GM23338 (cell line): ENCODE measurements at regions not wholly inside any gene's neighbourhood (a gene's known extent, or its start where the extent isn't known, plus 50 kb on each side); places are given as distances from the start of the nearest gene placed in this dataset.

Source experiments
- CREB1 ChIP-seq: fragments of 250-450 bp; sonication (Bioruptor Pico); IDR thresholded peaks from 2 replicates; pipeline ENCODE4 v1.5.0; 2020; ENCODE audit warnings: low read depth, mild to moderate bottlenecking, moderate library complexity
- EZH2 ChIP-seq: fragments of 200-600 bp; sonication (generic); IDR thresholded peaks from one replicate; pipeline ENCODE4 v1.8.0; 2017; ENCODE audit warnings: antibody characterized with exemption, mild to moderate bottlenecking, low read depth; ENCODE audit not compliant: unreplicated experiment
- EZH2phosphoT487 ChIP-seq: fragments of 200-600 bp; sonication (generic); IDR thresholded peaks from one replicate; pipeline ENCODE4 v1.8.1; 2018; ENCODE audit warnings: antibody characterized with exemption; ENCODE audit not compliant: unreplicated experiment
- JUNB ChIP-seq: IDR thresholded peaks from one replicate; pipeline ENCODE4 v1.6.1; 2016; ENCODE audit warnings: antibody characterized with exemption; ENCODE audit not compliant: unreplicated experiment
- NANOG ChIP-seq: IDR thresholded peaks from 2 replicates; pipeline ENCODE4 v1.6.1; 2016; ENCODE audit warnings: antibody characterized with exemption, borderline replicate concordance
- POLR2AphosphoS5 ChIP-seq: IDR thresholded peaks from 2 replicates; pipeline ENCODE4 v1.6.1; 2016; ENCODE audit warnings: antibody characterized with exemption, low read depth
- STAT1 ChIP-seq: IDR thresholded peaks from one replicate; pipeline ENCODE4 v1.6.1; 2016; ENCODE audit warnings: antibody characterized with exemption; ENCODE audit not compliant: unreplicated experiment
- ZNF114 ChIP-seq: fragments of 250-450 bp; sonication (Bioruptor Pico); IDR thresholded peaks from 2 replicates; pipeline ENCODE4 v1.5.0; 2020; ENCODE audit warnings: mild to moderate bottlenecking, moderate library complexity
- ZNF331 ChIP-seq: fragments of 250-450 bp; sonication (Bioruptor Pico); IDR thresholded peaks from 2 replicates; pipeline ENCODE4 v1.5.0; 2020; ENCODE audit warnings: low read depth, mild to moderate bottlenecking, moderate library complexity
- TF ChIP-seq, protein P1 (sequence below), 2 experiments: fragments of 200-600 bp in 1 of 2; sonication (generic) in 1 of 2; conservative IDR thresholded peaks; 2 replicates each; pipeline versions ENCODE4 v1.5.1 to v1.6.1; 2016 to 2017; ENCODE audit warnings: antibody characterized with exemption in 2 of 2, low read depth in 2 of 2, mild to moderate bottlenecking in 2 of 2, moderate library complexity in 1 of 2
- TF ChIP-seq, protein P2 (sequence below): IDR thresholded peaks from one replicate; pipeline ENCODE4 v1.6.1; 2018; ENCODE audit warnings: antibody characterized with exemption; ENCODE audit not compliant: unreplicated experiment
- TF ChIP-seq, protein P3 (sequence below): fragments of 250-450 bp; sonication (Bioruptor Pico); IDR thresholded peaks from 2 replicates; pipeline ENCODE4 v1.5.0; 2020; ENCODE audit warnings: mild to moderate bottlenecking, moderate library complexity
- TF ChIP-seq, protein P4 (sequence below): IDR thresholded peaks from 2 replicates; pipeline ENCODE4 v1.6.1; 2016; ENCODE audit warnings: antibody characterized with exemption

DNA sequence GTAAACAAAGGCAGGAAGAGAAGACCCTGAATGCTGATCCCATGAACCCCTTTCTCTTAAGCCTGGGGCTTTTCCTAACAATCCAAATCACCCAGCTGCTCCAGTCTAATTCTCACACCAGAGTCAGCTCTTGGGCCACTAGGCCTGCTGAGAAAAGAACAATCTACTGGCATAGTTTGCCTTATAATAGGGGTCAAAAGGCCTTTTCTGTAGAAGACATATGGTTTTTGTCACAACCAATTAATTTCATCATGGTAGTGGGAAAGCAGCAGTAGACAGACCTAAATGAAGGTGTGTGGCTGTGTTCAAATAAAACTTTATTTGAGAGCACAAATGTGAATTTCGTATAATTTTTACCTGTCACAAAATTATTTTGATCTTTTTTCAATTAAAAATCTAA lies 994.7 kb upstream of the EPHA7 start:
- TF ChIP-seq EZH2 = no peak
- TF ChIP-seq, protein P1, sequence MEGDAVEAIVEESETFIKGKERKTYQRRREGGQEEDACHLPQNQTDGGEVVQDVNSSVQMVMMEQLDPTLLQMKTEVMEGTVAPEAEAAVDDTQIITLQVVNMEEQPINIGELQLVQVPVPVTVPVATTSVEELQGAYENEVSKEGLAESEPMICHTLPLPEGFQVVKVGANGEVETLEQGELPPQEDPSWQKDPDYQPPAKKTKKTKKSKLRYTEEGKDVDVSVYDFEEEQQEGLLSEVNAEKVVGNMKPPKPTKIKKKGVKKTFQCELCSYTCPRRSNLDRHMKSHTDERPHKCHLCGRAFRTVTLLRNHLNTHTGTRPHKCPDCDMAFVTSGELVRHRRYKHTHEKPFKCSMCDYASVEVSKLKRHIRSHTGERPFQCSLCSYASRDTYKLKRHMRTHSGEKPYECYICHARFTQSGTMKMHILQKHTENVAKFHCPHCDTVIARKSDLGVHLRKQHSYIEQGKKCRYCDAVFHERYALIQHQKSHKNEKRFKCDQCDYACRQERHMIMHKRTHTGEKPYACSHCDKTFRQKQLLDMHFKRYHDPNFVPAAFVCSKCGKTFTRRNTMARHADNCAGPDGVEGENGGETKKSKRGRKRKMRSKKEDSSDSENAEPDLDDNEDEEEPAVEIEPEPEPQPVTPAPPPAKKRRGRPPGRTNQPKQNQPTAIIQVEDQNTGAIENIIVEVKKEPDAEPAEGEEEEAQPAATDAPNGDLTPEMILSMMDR (conservative IDR thresholded peaks at IDR 0.05; ENCODE audit: low read depth in 2 of 2) = no peak
- TF ChIP-seq POLR2AphosphoS5 = no peak
- TF ChIP-seq NANOG = no peak
- TF ChIP-seq, protein P2, sequence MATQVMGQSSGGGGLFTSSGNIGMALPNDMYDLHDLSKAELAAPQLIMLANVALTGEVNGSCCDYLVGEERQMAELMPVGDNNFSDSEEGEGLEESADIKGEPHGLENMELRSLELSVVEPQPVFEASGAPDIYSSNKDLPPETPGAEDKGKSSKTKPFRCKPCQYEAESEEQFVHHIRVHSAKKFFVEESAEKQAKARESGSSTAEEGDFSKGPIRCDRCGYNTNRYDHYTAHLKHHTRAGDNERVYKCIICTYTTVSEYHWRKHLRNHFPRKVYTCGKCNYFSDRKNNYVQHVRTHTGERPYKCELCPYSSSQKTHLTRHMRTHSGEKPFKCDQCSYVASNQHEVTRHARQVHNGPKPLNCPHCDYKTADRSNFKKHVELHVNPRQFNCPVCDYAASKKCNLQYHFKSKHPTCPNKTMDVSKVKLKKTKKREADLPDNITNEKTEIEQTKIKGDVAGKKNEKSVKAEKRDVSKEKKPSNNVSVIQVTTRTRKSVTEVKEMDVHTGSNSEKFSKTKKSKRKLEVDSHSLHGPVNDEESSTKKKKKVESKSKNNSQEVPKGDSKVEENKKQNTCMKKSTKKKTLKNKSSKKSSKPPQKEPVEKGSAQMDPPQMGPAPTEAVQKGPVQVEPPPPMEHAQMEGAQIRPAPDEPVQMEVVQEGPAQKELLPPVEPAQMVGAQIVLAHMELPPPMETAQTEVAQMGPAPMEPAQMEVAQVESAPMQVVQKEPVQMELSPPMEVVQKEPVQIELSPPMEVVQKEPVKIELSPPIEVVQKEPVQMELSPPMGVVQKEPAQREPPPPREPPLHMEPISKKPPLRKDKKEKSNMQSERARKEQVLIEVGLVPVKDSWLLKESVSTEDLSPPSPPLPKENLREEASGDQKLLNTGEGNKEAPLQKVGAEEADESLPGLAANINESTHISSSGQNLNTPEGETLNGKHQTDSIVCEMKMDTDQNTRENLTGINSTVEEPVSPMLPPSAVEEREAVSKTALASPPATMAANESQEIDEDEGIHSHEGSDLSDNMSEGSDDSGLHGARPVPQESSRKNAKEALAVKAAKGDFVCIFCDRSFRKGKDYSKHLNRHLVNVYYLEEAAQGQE = no peak
- TF ChIP-seq CREB1 (CRISPR knock-in tag) = no peak
- TF ChIP-seq EZH2phosphoT487 = no peak
- TF ChIP-seq JUNB = no peak
- no peak for TF ChIP-seq STAT1
- TF ChIP-seq, protein P3, sequence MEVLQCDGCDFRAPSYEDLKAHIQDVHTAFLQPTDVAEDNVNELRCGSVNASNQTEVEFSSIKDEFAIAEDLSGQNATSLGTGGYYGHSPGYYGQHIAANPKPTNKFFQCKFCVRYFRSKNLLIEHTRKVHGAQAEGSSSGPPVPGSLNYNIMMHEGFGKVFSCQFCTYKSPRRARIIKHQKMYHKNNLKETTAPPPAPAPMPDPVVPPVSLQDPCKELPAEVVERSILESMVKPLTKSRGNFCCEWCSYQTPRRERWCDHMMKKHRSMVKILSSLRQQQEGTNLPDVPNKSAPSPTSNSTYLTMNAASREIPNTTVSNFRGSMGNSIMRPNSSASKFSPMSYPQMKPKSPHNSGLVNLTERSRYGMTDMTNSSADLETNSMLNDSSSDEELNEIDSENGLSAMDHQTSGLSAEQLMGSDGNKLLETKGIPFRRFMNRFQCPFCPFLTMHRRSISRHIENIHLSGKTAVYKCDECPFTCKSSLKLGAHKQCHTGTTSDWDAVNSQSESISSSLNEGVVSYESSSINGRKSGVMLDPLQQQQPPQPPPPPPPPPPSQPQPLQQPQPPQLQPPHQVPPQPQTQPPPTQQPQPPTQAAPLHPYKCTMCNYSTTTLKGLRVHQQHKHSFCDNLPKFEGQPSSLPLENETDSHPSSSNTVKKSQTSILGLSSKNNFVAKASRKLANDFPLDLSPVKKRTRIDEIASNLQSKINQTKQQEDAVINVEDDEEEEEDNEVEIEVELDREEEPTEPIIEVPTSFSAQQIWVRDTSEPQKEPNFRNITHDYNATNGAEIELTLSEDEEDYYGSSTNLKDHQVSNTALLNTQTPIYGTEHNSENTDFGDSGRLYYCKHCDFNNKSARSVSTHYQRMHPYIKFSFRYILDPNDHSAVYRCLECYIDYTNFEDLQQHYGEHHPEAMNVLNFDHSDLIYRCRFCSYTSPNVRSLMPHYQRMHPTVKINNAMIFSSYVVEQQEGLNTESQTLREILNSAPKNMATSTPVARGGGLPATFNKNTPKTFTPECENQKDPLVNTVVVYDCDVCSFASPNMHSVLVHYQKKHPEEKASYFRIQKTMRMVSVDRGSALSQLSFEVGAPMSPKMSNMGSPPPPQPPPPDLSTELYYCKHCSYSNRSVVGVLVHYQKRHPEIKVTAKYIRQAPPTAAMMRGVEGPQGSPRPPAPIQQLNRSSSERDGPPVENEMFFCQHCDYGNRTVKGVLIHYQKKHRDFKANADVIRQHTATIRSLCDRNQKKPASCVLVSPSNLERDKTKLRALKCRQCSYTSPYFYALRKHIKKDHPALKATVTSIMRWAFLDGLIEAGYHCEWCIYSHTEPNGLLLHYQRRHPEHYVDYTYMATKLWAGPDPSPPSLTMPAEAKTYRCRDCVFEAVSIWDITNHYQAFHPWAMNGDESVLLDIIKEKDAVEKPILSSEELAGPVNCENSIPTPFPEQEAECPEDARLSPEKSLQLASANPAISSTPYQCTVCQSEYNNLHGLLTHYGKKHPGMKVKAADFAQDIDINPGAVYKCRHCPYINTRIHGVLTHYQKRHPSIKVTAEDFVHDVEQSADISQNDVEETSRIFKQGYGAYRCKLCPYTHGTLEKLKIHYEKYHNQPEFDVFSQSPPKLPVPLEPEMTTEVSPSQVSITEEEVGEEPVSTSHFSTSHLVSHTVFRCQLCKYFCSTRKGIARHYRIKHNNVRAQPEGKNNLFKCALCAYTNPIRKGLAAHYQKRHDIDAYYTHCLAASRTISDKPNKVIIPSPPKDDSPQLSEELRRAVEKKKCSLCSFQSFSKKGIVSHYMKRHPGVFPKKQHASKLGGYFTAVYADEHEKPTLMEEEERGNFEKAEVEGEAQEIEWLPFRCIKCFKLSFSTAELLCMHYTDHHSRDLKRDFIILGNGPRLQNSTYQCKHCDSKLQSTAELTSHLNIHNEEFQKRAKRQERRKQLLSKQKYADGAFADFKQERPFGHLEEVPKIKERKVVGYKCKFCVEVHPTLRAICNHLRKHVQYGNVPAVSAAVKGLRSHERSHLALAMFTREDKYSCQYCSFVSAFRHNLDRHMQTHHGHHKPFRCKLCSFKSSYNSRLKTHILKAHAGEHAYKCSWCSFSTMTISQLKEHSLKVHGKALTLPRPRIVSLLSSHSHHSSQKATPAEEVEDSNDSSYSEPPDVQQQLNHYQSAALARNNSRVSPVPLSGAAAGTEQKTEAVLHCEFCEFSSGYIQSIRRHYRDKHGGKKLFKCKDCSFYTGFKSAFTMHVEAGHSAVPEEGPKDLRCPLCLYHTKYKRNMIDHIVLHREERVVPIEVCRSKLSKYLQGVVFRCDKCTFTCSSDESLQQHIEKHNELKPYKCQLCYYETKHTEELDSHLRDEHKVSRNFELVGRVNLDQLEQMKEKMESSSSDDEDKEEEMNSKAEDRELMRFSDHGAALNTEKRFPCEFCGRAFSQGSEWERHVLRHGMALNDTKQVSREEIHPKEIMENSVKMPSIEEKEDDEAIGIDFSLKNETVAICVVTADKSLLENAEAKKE = no peak
- no peak for TF ChIP-seq ZNF114 (CRISPR knock-in tag)
- TF ChIP-seq, protein P4, sequence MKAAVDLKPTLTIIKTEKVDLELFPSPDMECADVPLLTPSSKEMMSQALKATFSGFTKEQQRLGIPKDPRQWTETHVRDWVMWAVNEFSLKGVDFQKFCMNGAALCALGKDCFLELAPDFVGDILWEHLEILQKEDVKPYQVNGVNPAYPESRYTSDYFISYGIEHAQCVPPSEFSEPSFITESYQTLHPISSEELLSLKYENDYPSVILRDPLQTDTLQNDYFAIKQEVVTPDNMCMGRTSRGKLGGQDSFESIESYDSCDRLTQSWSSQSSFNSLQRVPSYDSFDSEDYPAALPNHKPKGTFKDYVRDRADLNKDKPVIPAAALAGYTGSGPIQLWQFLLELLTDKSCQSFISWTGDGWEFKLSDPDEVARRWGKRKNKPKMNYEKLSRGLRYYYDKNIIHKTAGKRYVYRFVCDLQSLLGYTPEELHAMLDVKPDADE = no peak
- no peak for TF ChIP-seq ZNF331 (CRISPR knock-in tag)
